SH-SY5Y (cell line): ENCODE measurements at regions not wholly inside any gene's neighbourhood (a gene's known extent, or its start where the extent isn't known, plus 50 kb on each side); places are given as distances from the start of the nearest gene placed in this dataset.

Experiments
- GATA2 ChIP-seq: IDR thresholded peaks from 2 replicates; pipeline ENCODE4 v1.6.1; 2011; ENCODE audit warnings: mild to moderate bottlenecking, low read depth, low read length
- GATA3 ChIP-seq: IDR thresholded peaks from 2 replicates; pipeline ENCODE4 v1.6.1; 2011; ENCODE audit warnings: low read depth, mild to moderate bottlenecking, low read length, moderate library complexity

DNA sequence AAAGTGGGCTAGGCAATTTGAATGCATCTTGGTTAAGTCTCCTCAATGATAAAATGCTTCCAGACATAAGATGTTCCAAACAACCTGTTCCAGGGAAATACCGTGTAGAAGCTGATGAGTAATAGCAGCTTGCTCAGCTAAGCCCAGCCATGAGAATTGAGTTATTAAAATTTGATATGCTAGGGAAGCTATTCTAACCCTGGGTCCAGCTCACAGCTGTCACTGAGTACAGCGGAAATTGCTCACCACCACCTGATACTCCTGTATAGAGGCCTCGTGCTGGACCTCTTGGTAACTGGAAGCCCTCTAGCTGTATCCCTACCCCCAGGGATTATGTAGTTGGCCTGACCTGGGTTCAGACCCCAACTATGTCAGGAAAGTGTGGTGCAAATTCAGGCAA is 521.3 kb upstream of the TRPC7 start:
- TF ChIP-seq GATA2 (no peak), GATA3 (no peak)
